ENCODE measurements at regions not wholly inside any gene's neighbourhood (a gene's known extent, or its start where the extent isn't known, plus 50 kb on each side); places are given as distances from the start of the nearest gene placed in this dataset.

GRCh38 chr9:118651511-118651910, 717.7 kb downstream of the BRINP1 start:
- Histone ChIP-seq H4K20me1 (ENCODE audit: insufficient read depth, low read length) (no peaks in the 10 kb centered on the region), H3K79me2 (ENCODE audit: insufficient read depth, low read length) (no peaks in the 10 kb centered on the region), H3K36me3 (ENCODE audit: insufficient read depth, low read length) (no peaks in the 10 kb centered on the region), H3K9ac (ENCODE audit: low read length) (no peak overlapping the region), H3K9me3 (ENCODE audit: insufficient read depth, low read depth, low read length) (no peaks in the 10 kb centered on the region), H3K27me3 (ENCODE audit: insufficient read depth, low read length) (no peaks in the 10 kb centered on the region), H2AFZ (ENCODE audit: low read depth, low read length) (no peak overlapping the region), H3K27ac (ENCODE audit: low read depth, low read length) (no peak overlapping the region), H3K4me2 (ENCODE audit: low read length) (no peak overlapping the region), H3K4me3 (ENCODE audit: insufficient read depth, low read depth, low read length) (no peak overlapping the region), H3K4me1 (ENCODE audit: insufficient read depth, low read length) (no peaks in the 10 kb centered on the region)
- Mint-ChIP-seq H3K27me3 (ENCODE audit: low read depth, unreplicated experiment) (peaks cover 3% of the 10 kb centered on the region), H3K9me3 (ENCODE audit: unreplicated experiment) (no peaks in the 10 kb centered on the region), H3K4me3 (ENCODE audit: unreplicated experiment) (no peak overlapping the region), H3K4me1 (ENCODE audit: low read depth, unreplicated experiment) (peaks cover 6% of the 10 kb centered on the region), H3K27ac (ENCODE audit: unreplicated experiment) (no peak overlapping the region), H3K36me3 (ENCODE audit: low read depth, unreplicated experiment) (no peaks in the 10 kb centered on the region)
- no peak for DNase-seq (ENCODE audit: low read depth)
- no peak for TF ChIP-seq EZH2 (IDR thresholded peaks at IDR 0.05; ENCODE audit: insufficient read depth, low read length)
- TF ChIP-seq, protein P1, sequence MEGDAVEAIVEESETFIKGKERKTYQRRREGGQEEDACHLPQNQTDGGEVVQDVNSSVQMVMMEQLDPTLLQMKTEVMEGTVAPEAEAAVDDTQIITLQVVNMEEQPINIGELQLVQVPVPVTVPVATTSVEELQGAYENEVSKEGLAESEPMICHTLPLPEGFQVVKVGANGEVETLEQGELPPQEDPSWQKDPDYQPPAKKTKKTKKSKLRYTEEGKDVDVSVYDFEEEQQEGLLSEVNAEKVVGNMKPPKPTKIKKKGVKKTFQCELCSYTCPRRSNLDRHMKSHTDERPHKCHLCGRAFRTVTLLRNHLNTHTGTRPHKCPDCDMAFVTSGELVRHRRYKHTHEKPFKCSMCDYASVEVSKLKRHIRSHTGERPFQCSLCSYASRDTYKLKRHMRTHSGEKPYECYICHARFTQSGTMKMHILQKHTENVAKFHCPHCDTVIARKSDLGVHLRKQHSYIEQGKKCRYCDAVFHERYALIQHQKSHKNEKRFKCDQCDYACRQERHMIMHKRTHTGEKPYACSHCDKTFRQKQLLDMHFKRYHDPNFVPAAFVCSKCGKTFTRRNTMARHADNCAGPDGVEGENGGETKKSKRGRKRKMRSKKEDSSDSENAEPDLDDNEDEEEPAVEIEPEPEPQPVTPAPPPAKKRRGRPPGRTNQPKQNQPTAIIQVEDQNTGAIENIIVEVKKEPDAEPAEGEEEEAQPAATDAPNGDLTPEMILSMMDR (IDR thresholded peaks at IDR 0.05; ENCODE audit: insufficient read depth, low read depth, low read length): no peak
- no peak for FAIRE-seq

DNA sequence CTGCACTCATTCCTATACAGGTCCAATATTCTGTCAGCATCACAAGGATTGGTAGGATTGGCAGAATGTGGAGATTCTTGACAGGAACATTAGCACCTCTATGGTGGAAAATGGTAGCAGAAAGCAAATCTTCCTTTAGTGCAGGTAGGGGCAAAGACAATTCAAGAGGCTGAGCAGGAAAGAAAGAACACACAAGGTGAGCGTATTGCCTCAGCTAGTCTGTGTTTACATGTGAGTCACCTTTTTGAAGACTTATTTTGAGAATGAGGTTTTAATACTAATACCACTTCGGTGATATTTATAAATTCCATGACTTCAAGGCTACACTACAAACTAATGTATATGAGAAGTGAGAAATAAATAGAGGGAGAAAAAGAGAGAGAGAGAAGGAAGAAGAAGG, 717.0 kb downstream of the BRINP1 start:
- Histone ChIP-seq H3K36me3 (ENCODE audit: insufficient read depth, low read length) (no peaks in the 10 kb centered on the region), H3K4me1 (ENCODE audit: insufficient read depth, low read length) (no peaks in the 10 kb centered on the region), H2AFZ (ENCODE audit: low read depth, low read length) (no peak overlapping the region), H3K4me2 (ENCODE audit: low read length) (no peak overlapping the region), H3K9me3 (ENCODE audit: insufficient read depth, low read depth, low read length) (no peaks in the 10 kb centered on the region), H3K27me3 (ENCODE audit: insufficient read depth, low read length) (no peaks in the 10 kb centered on the region), H3K79me2 (ENCODE audit: insufficient read depth, low read length) (no peaks in the 10 kb centered on the region), H3K4me3 (ENCODE audit: insufficient read depth, low read depth, low read length) (no peak overlapping the region), H3K9ac (ENCODE audit: low read length) (no peak overlapping the region), H3K27ac (ENCODE audit: low read depth, low read length) (no peak overlapping the region), H4K20me1 (ENCODE audit: insufficient read depth, low read length) (no peaks in the 10 kb centered on the region)
- no peaks in the 10 kb centered on the region for H3K36me3 Mint-ChIP-seq (ENCODE audit: low read depth, unreplicated experiment)
- H3K27ac Mint-ChIP-seq (ENCODE audit: unreplicated experiment): no peak overlapping the region
- FAIRE-seq: no peak
- peaks cover 3% of the 10 kb centered on the region for H3K27me3 Mint-ChIP-seq (ENCODE audit: low read depth, unreplicated experiment)
- TF ChIP-seq, protein P1 (IDR thresholded peaks at IDR 0.05; ENCODE audit: insufficient read depth, low read depth, low read length): no peak
- TF ChIP-seq EZH2 (IDR thresholded peaks at IDR 0.05; ENCODE audit: insufficient read depth, low read length): no peak
- no peak overlapping the region for H3K4me3 Mint-ChIP-seq (ENCODE audit: unreplicated experiment)
- H3K9me3 Mint-ChIP-seq (ENCODE audit: unreplicated experiment): no peaks in the 10 kb centered on the region
- peaks cover 6% of the 10 kb centered on the region for H3K4me1 Mint-ChIP-seq (ENCODE audit: low read depth, unreplicated experiment)
- DNase-seq (ENCODE audit: low read depth): no peak

DNA sequence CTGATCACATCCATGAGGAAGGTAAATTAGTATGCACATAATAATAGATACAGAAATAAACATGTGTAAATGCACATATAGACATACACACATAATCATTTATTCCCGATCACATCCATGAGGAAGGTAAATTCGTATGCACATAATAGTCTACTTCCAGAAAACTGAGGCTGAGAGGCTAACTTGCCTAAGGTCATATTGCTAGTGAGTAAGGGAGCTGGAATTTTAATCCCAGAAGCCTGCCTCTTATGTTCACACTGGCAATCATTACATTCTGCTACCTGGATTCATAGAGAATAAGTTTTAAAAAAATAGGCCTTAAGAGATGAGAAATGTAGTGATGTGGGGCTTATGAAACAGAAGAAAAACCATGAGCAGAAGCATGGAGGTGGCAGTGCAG, 716.3 kb downstream of the BRINP1 start:
- H3K4me1 Mint-ChIP-seq (ENCODE audit: low read depth, unreplicated experiment): peaks cover 6% of the 10 kb centered on the region
- peaks cover 3% of the 10 kb centered on the region for H3K27me3 Mint-ChIP-seq (ENCODE audit: low read depth, unreplicated experiment)
- no peaks in the 10 kb centered on the region for H3K36me3 Mint-ChIP-seq (ENCODE audit: low read depth, unreplicated experiment)
- H3K27ac Mint-ChIP-seq (ENCODE audit: unreplicated experiment): no peak overlapping the region
- Histone ChIP-seq H3K27ac (ENCODE audit: low read depth, low read length) (no peak overlapping the region), H3K9ac (ENCODE audit: low read length) (no peak overlapping the region), H2AFZ (ENCODE audit: low read depth, low read length) (no peak overlapping the region), H3K79me2 (ENCODE audit: insufficient read depth, low read length) (no peaks in the 10 kb centered on the region), H3K36me3 (ENCODE audit: insufficient read depth, low read length) (no peaks in the 10 kb centered on the region), H3K9me3 (ENCODE audit: insufficient read depth, low read depth, low read length) (no peaks in the 10 kb centered on the region), H3K4me3 (ENCODE audit: insufficient read depth, low read depth, low read length) (no peak overlapping the region), H3K4me1 (ENCODE audit: insufficient read depth, low read length) (no peaks in the 10 kb centered on the region), H3K4me2 (ENCODE audit: low read length) (no peak overlapping the region), H4K20me1 (ENCODE audit: insufficient read depth, low read length) (no peaks in the 10 kb centered on the region), H3K27me3 (ENCODE audit: insufficient read depth, low read length) (no peaks in the 10 kb centered on the region)
- TF ChIP-seq, protein P1 (IDR thresholded peaks at IDR 0.05; ENCODE audit: insufficient read depth, low read depth, low read length): no peak
- no peak for TF ChIP-seq EZH2 (IDR thresholded peaks at IDR 0.05; ENCODE audit: insufficient read depth, low read length)
- DNase-seq (ENCODE audit: low read depth): no peak
- FAIRE-seq: no peak
- H3K4me3 Mint-ChIP-seq (ENCODE audit: unreplicated experiment): no peak overlapping the region
- H3K9me3 Mint-ChIP-seq (ENCODE audit: unreplicated experiment): no peaks in the 10 kb centered on the region

Measured in astrocyte (in vitro differentiated cells and primary cell).